Lower leg skin (tissue), 3 donors: ENCODE measurements at regions not wholly inside any gene's neighbourhood (a gene's known extent, or its start where the extent isn't known, plus 50 kb on each side); places are given as distances from the start of the nearest gene placed in this dataset.

Source experiments
- CTCF ChIP-seq, 3 donors: fragments of 450-650 bp; IDR thresholded peaks; one replicate each; pipeline ENCODE4 v1.5.1; 2016; ENCODE audit warnings: antibody characterized with exemption in 3 of 3, mild to moderate bottlenecking in 3 of 3, moderate library complexity in 2 of 3
- POLR2A ChIP-seq, 2 donors: fragments of 450-650 bp; IDR thresholded peaks; one replicate each; pipeline ENCODE4 v1.6.1; 2016 to 2017; ENCODE audit warnings: antibody characterized with exemption in 2 of 2, mild to moderate bottlenecking in 1 of 2, moderate library complexity in 1 of 2

- TF ChIP-seq CTCF (IDR thresholded peaks at IDR 0.05) (no peak), POLR2A (IDR thresholded peaks at IDR 0.05) (no peak)
Measured at GRCh38 chr16:8500351-8500750, 90.0 kb downstream of the TMEM114 start.
